HG03439 (cell line): ENCODE measurements at regions not wholly inside any gene's neighbourhood (a gene's known extent, or its start where the extent isn't known, plus 50 kb on each side); places are given as distances from the start of the nearest gene placed in this dataset.

Experiments used
- ATAC-seq: cut with Tn5 transposase; IDR thresholded peaks from one replicate; pipeline ENCODE4 v1.9.1; 2021; ENCODE audit warnings: mild to moderate bottlenecking, moderate library complexity; ENCODE audit not compliant: unreplicated experiment

GRCh38 chr22:46076651-46077339 lies 73.5 kb upstream of the PPARA start:
- no peak for ATAC-seq

DNA sequence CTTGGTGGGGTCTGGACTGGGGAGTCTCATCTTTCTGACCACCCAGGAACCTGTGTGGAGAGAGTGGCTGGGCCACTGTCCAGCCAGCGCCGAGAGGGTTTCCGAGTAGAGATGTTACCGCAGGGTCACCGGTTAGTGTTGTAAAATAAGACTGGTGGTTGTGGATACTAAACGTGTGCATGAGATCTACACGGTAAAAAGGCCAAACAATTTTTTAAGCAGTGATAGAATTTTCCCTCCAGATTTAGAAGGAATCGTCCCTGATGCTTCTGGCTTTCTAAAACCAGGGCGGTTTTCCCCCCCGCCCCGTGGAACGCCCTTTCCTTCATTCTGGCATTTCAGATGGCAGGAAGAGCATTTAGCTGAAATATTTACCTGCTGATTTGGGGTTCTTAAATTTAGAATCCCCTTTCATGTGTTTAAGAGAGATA lies 72.6 kb upstream of the PPARA start:
- ATAC-seq: no peak

DNA sequence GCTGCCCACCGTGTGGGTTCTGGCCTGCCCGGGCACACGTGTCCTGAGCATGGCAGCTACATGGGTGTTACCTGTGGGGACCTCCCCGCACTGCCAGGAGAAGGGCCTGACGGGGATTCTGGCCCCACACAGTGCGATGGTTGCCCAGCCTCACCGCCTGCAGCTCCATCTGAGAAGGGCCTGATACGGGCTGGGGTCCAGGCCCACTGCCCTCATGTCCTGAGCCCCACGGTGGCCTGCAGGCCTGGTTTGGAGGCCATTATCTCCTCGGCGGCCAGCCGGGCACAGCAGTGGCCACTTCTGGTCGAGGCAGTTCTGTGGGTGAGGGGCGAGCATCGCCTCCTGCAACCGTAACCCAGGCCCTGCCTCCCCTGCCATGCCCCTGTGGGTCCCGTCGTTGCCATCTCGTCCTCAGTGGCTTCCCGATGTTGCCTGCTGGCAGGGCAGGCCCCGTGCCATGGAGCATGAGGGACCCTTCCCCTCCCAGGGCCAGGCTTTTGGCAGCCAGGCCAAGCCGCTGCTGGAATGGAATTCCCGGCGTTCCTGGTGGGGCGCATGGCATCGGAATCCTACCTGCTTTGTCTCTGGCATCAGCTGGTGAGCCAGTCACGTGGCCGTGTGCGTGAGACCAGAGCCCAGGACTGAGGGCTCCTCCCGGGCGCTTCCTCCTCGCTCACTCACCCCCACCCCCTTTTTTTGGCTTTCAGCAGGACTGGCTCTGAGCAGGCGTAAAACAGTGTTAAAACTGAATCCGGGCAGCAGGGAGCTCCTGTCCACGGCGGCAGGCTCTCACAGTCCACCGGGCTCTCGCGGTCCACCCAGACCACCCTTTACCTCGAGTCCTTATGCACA lies 71.9 kb upstream of the PPARA start:
- ATAC-seq: no peak

- no peak for ATAC-seq
These were observed 71.0 kb upstream of the PPARA start for GRCh38 chr22:46079093-46079860.

GRCh38 chr22:46079861-46080821 lies 70.2 kb upstream of the PPARA start:
- ATAC-seq: no peak

GRCh38 chr22:46081036-46081830 lies 69.1 kb upstream of the PPARA start:
- ATAC-seq: no peak

DNA sequence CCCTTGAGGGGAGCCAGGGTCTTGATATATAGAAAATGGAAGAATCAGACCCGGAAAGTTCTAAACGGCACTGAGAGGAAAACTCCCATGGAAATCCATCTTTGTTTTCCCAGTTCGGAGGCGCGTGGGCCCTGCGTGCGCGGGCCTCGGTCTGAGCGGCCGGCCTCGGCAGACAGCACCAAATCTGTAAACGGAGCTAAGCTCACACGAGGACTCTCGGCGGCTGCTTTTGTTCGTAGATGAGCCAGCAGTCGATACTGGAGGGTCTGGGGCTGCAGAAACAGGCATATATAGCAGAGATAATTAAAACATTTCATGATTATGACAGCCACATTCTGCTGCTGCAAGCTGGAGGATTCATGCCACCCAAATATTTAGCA lies 68.5 kb upstream of the PPARA start:
- no peak for ATAC-seq

DNA sequence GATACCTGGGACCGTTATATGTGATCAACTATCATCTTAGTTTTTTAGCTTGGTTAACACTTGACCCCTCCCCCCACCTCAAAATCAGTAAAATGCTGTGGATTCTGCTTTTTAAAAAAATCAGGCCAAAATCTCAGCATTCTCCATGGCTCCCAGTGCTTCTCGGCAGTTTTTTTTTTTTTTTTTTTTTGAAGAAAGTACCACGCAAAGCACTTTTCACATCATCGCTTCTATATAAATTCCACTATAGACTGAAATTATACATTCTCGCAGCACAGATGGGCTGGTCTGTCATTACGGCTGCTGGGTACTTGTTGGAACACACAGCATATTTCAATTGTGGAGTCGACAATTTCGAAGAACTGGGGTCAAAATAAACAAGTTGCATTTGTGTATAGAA lies 67.7 kb upstream of the PPARA start:
- no peak for ATAC-seq

DNA sequence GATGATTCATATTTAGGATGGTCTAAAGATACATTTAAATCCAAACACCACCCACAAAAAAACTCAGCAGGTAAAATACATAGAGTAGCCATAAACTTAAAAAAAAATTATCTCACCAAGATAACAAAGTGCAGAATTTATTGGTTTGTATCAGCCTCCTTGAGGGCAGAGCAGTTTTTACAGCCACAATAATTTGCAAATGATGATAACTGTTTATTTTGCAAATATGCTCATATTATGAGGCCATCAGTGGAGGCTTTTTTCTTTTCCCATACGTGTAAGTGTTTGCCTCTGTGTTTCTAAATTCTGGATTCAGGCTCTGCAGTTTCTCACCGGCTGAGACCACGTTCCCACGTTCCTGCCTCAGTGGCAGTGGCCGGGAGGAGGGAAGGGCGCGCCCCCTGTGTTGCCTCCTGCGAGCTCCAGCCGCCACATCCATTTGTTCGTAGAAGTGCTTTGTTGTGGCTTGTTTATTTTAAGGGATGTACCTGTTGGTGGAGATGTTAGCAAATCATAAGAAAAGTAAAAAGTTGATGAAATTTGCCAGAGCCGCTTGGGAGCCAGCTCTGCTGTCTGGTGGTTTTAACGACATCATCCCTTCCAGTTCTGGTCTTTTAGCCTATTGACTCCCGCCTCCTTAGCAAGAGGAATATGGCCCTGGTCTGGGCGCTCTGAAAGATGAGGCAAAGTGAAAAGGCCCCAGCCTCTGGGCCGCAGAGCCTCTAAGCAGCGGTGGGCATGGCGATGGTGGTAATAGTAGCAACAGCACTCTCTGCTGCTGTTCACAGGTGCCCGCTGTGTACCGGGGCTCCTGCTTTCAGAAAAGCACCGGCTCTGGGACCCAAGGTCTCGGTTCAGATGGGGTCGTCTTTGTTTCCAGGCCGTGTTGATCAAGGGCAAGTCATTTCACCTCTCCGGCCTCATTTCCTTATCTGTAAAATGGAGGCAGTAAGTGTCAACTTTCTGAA lies 66.7 kb upstream of the PPARA start:
- ATAC-seq: no peak

DNA sequence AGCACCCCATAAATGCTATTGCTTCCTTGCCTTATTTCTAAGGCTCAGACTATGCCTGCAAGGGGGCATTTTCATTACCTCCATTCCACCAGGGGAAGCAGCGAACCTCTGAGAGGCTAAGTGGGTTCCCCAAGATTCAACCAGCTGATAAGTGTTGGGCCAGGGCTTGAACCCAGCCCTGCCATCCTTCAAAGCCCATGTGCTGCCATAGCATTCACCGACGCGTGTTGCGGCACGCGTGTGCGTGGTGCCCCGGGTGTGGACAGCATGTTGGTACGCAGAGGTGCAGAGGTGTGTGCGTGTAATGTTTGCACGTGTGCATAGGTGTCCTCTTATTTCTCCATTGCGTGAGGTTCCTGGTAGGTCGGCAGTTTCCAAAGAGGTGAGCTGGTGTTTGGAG lies 66.0 kb upstream of the PPARA start:
- ATAC-seq: no peak

DNA sequence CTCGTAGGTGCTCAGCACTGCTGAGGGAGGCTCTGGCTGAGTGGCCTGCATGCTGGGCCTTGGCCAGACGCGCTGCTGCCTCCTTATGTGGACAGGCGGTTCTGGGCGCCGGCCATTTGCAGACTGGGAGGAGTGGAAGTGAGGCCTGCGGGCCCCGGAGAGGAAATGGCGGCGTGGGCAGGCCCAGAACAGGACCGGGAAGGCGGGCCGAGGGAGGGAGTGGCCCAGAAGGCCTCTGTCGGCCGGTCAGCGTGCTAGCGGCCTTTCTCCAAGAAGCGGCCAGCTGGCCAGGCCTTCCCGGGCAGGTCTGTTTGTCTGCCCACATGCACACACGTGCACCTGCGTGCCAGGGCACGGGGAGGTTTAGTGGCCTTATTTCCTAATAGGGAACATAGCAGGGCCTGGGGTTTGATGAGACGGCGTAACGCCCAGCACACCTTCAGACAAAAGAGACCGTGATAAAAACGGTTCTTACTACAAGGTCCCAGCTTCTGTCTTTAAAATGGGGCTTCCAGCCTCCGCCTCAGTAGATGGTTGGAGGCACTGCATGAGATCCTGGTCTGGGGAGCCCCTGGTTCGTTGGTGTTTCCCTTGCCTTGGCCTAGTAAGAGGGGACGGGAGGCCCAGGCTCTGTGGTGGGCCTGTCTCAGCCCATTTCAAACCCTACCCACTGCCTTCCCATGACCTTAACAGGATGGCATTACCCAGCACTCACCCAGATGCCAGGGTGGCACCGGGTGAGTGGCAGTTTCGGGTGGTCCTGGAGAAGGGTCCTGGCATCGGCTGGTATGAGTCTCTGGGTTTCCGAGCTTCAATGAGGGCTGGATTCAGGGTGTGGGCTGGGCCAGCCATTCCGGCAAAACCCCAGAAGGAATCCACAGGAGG lies 65.1 kb upstream of the PPARA start:
- no peak for ATAC-seq

- no peak for ATAC-seq
These were observed 64.3 kb upstream of the PPARA start for GRCh38 chr22:46085828-46086576.

- no peak for ATAC-seq
These were observed 63.6 kb upstream of the PPARA start for GRCh38 chr22:46086577-46087335.

DNA sequence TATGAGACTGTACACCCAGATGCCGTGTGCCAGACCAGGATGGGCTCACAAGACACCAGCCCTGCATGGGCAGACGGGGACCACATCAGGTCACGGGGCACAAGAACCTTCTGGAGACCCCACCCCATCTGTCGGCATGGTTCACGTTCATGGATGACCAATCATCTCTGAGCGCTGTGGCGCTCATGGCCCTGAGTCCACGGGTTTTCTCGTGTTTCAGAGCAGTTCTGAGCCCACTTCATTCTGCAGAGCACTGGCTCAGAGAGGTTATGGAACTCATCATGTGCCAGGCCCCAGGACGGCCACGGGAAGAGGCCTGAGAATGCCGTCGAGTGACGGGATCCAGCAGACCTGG lies 63.0 kb upstream of the PPARA start:
- no peak for ATAC-seq

GRCh38 chr22:46087816-46088277 lies 62.5 kb upstream of the PPARA start:
- ATAC-seq: no peak
